Stimulated activated CD8-positive, alpha-beta memory T cell treated with anti-CD3 and anti-CD28 coated beads, Interleukin-4, amount 100 ng/mL, for 48 hours (primary cell): ENCODE measurements at regions not wholly inside any gene's neighbourhood (a gene's known extent, or its start where the extent isn't known, plus 50 kb on each side); places are given as distances from the start of the nearest gene placed in this dataset.
"Not testable (repeated sequence)": the region's sequence is repeated elsewhere in the genome, so short reads cannot be mapped to it uniquely, and the experiment has no call there.

Experiments used
- DNase-seq: peaks from one replicate; pipeline ENCODE4 v3.0.0-alpha.2; 2020

DNA sequence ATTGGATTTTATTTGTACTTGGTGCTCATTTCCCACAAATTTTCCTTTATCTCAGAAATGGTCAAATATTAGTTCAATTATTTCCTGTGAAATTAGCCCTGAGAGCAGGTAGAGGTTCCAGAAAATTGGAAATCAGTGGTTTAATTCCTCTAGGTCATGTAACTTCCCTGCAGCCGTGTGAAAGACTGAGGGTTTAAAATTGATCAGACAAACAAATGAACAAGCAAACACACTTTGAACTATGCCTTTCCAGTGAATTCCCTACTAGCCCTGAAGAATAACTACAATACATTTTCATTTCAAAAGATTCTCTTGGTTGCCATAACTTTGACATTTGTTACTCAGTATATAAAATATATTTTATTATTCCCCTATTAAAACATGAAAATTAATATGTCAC, 1116.7 kb downstream of the REEP3 start:
- DNase-seq: no peak

- no peak for DNase-seq
Observed at GRCh38 chr10:64648915-64649314, 1127.7 kb downstream of the REEP3 start.

- DNase-seq: no peak
Observed at GRCh38 chr10:64658528-64658927, 1137.3 kb downstream of the REEP3 start.

GRCh38 chr10:64659311-64659710, 1138.1 kb downstream of the REEP3 start:
- no peak for DNase-seq

GRCh38 chr10:64682043-64682442, 1160.8 kb downstream of the REEP3 start:
- no peak for DNase-seq

DNA sequence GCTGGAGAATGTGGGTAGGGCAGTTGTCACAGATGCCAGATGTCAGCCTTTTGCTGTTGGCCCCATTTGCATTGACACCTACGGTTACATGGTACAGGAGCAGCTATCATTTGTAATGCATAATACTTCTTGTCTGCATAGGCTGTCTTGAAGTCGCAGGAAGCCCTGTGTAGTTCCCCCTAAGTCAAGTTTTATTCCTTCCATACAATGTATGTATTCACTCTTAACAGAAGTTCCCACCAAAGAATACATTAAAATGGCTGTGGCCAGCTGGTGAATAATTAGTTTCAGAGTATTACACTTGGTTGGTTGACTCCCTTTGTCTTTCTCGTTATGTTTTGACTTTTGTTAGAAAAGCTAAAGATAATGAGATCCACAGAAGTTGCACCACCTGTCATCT, 1169.0 kb downstream of the REEP3 start:
- no peak for DNase-seq

- no peak for DNase-seq
Observed at GRCh38 chr10:64699244-64699643, 1178.0 kb downstream of the REEP3 start.

DNA sequence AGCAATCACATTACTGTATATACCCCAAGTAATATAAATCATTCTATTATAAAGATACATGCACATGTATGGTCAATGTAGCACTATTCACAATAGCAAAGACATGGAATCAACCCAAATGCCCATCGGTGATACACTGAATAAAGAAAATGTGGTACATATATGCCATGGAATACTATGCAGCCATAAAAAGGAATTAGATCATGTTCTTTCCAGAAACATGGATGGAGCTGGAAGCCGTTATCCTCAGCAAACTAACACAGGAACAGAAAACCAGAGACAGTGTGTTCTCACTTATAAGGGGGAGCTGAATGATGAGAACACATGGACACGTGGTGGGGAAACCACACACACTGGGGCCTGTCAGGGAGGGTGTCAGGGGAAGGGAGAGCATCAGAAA, 1180.9 kb downstream of the REEP3 start:
- not testable (repeated sequence) for DNase-seq

DNA sequence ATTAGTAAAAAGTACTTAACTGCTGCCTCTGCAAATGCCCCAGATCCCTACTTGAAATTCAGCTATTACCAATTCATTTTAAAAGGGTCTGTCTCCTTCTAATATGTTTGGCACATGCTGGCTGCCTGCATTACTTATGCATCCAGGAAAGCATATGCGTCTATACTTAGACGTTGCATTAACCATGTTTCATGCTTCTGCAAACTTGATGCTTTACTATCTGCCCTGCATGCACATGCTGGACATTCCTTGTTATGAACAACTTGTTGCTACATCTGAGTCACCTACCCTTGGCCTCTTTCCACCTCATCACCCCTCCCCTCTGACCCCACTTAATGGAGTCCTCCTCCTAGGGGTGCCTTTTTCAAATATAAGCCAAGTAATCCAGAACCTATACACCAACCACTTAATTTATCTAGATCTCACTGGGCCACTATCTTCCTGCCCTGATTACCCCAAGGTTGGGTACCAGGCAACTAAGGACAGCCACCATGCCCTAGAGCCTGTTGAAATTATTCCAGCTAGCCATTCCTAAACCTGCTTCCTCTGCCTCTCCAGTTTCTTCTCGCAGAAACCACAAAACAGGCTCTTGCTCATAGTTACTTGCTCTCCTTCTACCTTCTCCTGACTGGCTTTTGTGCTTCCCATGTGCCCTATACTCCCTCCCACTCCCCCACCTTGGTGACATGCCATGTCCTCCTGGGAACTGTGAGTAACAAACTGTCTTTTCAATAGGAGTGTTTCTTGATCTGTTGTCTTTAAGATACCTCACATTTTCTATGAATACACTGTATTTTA, 1187.9 kb downstream of the REEP3 start:
- no peak for DNase-seq

DNA sequence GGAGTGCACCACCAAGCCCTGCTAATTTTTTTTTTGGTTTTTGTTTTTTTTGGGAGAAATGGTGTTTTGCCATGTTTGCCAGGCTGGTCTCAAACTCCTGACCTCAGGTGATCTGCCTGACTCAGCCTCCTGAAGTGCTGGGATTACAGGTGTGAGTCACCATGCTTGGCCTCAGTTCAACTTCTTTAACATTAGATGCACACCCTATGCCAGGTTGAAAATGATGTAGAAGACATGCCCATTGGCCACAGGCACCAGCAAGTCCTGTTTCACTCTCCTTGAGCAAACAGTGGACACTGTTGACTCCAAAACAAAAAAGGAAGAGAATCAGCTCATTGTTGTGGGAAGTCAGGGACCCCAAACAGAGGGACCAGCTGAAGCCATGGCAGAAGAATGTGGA, 1205.3 kb downstream of the REEP3 start:
- DNase-seq: no peak

GRCh38 chr10:64731016-64731415, 1209.8 kb downstream of the REEP3 start:
- no peak for DNase-seq

- no peak for DNase-seq
Observed at GRCh38 chr10:64732372-64732957, 1211.3 kb downstream of the REEP3 start.

DNA sequence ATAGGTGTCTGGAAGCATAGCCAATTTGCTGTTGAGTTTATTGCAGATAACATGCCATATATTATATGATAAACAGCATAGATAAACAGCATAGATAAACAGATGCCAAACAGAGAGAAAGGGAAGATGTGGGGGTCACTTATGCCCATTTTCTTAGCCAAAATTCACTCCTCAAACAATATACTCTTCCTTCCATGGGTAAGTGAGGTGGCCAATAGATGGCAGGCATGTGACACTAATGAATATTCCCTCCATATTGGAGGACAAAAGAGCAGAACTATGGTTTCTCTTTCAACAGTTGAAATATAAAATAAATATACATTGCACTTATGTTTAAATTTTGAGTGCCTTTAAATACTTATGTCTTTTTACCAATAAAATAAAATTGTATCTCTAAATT, 1212.8 kb downstream of the REEP3 start:
- DNase-seq: no peak

DNA sequence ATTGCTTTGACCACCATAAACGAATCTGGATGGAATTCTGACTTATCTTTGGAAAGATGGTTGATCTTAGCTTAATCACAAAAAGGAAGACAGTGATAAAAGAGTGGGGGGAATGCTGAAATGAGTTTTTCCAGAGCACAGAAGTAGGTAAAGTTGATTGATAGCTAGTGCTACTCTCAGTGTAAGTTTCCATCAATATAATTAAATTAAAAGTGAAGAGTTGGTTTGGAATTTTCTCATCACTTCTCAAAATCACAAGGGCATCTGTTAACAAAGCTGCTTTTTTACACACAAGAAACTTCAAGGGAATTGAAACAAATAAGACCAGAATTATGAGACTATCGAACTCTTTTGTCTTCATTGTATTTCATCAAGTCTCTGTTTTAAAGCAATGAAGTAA, 1217.3 kb downstream of the REEP3 start:
- DNase-seq: no peak

DNA sequence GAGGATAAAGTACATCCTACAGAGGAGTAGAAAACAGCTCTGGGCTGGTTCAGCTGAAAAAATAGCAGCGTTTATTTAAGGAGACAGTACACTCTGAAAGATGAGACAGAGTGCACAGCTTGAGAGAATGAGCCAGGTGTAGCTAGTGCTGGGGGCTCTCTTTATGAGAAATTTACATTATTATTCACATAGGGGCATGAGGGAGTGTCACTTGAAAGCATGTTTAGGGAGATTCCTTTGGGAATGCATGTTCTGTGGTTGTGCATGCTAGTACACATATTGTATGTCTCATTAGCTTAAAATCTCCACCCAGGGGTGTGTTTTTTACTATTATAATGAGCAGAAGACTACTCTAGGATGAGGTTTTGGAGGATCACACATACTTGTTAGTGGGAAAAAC, 1224.4 kb downstream of the REEP3 start:
- DNase-seq: no peak

- DNase-seq: no peak
Observed at GRCh38 chr10:64750672-64751071, 1229.5 kb downstream of the REEP3 start.

DNA sequence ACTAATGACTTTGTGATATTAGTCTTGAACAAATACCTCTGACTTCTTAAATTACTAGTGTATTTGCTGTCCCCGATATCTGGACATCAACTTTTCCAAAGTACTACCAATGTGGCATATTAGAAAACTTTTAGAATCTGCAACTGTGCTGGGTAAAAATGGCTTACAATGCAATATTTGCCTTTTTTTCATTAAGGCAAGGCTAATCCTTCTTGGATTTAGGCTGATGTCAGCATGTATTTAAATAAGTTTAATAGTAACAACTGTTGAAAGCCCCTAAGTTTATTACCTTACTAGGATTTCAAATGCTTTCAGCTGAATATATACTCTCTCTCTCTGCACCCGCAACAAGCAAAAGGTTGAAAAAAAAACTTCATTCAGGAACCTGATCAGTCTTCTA, 1232.3 kb downstream of the REEP3 start:
- no peak for DNase-seq

DNA sequence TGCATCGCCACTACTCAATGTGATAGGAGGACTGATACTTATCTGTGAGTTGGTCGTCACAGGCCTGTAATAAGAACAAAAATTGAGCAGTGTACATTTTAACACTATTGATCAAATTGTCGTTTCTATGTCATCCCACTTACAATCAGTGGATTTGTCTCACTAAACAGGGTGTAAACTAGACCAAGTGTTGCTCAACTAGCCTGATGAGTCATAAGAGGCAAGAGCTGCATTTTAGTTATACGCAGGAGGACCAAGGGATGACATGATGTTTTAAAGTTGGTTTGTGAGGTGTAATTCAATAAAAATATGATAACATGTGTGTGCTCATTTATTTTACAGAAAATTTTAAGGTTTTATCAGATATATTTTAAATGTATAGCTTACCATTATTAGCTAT, 1239.2 kb downstream of the REEP3 start:
- no peak for DNase-seq

DNA sequence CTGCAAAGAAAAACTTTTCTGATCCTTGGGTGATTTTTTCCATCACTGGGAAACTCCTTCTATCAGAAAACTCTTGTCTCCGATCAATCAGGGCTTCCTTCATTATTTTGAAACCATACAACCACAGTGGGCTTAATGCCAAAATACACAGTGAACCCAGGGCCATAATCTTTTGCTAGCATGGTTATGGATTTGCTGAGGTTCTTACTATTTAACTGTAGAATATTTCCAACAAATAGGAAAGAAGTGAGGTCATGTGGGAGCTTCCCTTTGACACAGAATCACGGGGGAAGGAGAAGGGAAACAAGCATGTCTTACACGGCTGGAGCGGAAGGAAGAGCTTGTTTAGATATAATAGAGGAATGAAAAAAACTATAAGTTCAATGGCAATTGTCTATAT, 1241.7 kb downstream of the REEP3 start:
- DNase-seq: no peak

DNA sequence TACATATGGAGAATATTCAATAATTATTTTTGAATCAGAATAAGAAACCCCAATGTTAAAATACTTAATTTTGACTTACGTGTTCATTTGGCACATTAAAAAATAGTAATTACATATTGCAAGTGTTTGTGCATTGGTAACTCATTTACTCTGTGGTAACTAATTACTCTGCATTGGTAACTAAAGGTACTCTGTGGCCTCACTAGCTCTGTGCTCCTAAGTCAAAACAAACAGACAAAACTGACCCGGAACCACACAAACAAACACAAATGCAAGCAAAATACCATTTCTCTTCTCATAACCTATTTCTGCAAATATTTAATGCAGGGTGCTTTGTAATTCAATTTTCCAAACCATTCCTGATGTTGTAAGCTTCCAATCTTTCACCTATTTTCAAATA, 1244.3 kb downstream of the REEP3 start:
- DNase-seq: no peak

DNA sequence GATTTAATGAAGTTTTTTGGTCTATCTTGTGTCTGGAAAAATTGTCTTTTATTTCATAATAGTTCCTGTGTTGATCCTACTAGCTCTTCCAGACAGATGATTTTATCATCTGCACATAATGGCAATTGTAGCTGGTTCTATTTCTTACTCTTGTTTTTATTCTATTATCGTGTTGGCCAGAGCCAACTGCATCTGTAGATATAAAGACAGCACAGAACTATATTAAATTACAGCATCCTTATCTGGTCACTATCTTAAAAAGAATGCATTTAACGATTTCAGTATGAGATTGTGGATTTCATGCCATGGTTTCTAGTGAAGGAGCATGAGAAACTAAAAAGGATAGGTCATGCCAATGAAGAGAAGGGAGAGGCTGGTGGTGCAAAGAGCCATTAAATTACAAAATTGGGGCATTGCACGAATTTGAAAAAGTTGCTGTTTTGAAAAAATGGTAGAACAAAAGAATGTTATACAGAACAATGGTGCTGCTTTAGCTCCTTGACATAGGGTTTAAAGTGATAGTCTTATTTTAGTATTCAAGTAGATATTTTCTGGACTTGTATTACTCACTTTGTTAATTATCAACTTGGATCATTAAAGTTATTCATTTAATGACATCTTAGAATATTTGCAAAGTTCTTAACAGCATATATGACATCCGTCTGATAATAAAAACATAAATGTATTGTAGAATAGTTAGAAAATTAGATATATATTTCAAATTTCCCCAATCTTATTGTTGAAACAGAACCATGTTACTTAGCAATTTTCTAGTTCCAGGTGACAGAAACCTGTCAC, 1250.3 kb downstream of the REEP3 start:
- no peak for DNase-seq

DNA sequence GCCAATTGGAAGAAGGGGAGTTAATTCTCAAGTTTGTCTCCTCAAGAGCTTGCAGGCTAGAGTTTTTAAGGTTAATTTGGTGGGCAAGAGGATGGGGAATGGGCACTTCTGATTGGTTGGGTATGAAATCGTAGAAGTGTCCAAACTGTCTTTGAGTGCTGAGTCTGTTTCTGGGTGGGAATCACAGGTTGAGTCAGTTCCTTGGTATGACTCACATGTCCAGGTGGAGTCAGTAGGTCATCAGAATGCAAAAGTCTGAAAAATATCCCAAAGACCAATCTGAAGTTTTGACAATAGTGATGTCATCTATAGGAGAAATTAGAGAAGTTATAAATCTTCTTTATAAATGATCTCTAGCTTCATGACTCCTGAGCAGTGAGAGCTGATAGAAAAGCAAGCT, 1252.2 kb downstream of the REEP3 start:
- DNase-seq: no peak

GRCh38 chr10:64784451-64784850, 1263.2 kb downstream of the REEP3 start:
- DNase-seq: not testable (repeated sequence)

GRCh38 chr10:64785816-64786215, 1264.6 kb downstream of the REEP3 start:
- no peak for DNase-seq
